ENCODE measurements at regions not wholly inside any gene's neighbourhood (a gene's known extent, or its start where the extent isn't known, plus 50 kb on each side); places are given as distances from the start of the nearest gene placed in this dataset.
"Not testable (repeated sequence)": the region's sequence is repeated elsewhere in the genome, so short reads cannot be mapped to it uniquely, and the experiment has no call there.

GRCh38 chr1:121517586-121518230, 332.9 kb downstream of the SRGAP2C start:
- ChIA-PET POLR2A (no interaction called here), CTCF (no interaction called here)

- POLR2A ChIA-PET: no interaction called here
Observed at GRCh38 chr1:121518726-121519041, 333.9 kb downstream of the SRGAP2C start.

GRCh38 chr1:121519042-121519755, 334.4 kb downstream of the SRGAP2C start:
- CTCF ChIA-PET: no interaction called here
- POLR2A ChIA-PET: interaction anchor here (0.9 kb wide), 1 partner anchor 60 kb away, joined by 3 read pairs; no protein-coding TSS in a partner anchor

More at GRCh38 chr1:121518726-121519041, 333.9 kb downstream of the SRGAP2C start:
- CTCF ChIA-PET: no interaction called here

DNA sequence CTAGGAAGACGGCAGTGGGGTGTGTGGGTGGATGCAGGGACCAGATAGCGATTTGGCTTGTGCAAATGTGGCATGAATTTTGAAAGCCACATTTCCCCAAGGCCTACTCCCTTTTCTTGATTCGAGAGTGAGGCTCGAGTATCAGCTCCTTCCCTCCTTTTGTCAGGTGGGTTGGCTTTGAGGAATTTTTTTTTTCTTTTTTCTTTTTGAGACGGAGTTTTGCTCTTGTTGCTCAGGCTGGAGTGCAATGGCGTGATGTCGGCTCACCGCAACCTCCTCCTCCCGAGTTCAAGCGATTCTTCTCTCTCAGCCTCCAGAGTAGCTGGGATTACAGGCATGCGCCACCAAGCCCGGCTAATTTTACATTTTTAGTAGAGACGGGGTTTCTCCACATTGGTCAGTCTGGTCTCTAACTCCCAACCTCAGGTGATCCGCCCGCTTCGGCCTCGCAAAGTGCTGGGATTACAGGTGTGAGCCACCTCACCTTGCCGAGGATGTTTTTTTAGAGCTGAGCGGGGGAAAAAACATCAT, 335.0 kb downstream of the SRGAP2C start:
- POLR2A ChIA-PET: interaction anchor here (0.9 kb wide), 1 partner anchor 61 kb away, joined by 3 read pairs; no protein-coding TSS in a partner anchor
- CTCF ChIA-PET: not testable (repeated sequence)

- CTCF ChIA-PET: no interaction called here
- POLR2A ChIA-PET: no interaction called here
Observed at GRCh38 chr1:121522061-121522759, 337.4 kb downstream of the SRGAP2C start.

GRCh38 chr1:121523112-121523511, 338.3 kb downstream of the SRGAP2C start:
- POLR2A ChIA-PET, CTCF ChIA-PET: not testable (repeated sequence)

GRCh38 chr1:121525355-121525754, 340.6 kb downstream of the SRGAP2C start:
- ChIA-PET CTCF (no interaction called here), POLR2A (no interaction called here)

GRCh38 chr1:121528958-121529357, 344.2 kb downstream of the SRGAP2C start:
- POLR2A ChIA-PET, CTCF ChIA-PET: not testable (repeated sequence)

DNA sequence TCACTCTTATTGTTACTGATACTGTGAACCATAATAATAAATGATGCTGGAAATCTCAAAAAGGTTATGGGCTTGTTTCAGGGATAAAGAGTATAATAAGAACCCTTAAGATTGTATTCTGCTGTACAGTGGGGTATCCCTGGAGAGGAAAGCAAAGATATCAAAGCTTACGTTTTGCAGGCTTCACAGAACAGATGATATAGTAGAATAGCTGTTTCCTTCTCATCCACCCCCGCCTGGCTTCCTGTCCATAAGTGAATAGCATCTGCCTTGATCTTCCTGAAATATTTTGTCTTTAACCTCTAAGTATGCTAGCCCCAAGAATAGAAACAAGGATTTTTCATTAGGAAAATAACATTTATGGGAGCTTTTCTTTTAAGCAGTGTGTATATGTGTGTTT, 345.3 kb downstream of the SRGAP2C start:
- POLR2A ChIA-PET, CTCF ChIA-PET: not testable (repeated sequence)

GRCh38 chr1:121531747-121532146, 347.0 kb downstream of the SRGAP2C start:
- POLR2A ChIA-PET: not testable (repeated sequence)
- CTCF ChIA-PET: interaction anchor here (0.9 kb wide), 1 partner anchor 15 kb away, joined by 3 read pairs; no protein-coding TSS in a partner anchor

DNA sequence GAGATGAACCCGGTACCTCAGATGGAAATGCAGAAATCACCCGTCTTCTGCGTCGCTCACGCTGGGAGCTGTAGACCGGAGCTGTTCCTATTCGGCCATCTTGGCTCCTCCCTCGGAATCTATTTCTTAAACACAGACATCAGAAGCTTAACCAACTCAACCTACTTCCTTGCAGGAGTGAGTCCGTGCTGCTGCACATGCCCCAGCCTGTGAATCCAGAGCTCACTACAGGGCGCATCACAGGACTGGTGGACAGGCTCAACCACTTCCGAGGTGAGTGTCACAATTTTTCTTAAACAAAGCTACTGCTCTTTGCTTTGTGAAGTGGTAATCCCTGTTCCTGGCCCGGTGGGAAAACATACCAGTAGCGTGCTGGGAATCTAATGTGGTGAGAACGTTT, 353.4 kb downstream of the SRGAP2C start:
- CTCF ChIA-PET, POLR2A ChIA-PET: not testable (repeated sequence)

DNA sequence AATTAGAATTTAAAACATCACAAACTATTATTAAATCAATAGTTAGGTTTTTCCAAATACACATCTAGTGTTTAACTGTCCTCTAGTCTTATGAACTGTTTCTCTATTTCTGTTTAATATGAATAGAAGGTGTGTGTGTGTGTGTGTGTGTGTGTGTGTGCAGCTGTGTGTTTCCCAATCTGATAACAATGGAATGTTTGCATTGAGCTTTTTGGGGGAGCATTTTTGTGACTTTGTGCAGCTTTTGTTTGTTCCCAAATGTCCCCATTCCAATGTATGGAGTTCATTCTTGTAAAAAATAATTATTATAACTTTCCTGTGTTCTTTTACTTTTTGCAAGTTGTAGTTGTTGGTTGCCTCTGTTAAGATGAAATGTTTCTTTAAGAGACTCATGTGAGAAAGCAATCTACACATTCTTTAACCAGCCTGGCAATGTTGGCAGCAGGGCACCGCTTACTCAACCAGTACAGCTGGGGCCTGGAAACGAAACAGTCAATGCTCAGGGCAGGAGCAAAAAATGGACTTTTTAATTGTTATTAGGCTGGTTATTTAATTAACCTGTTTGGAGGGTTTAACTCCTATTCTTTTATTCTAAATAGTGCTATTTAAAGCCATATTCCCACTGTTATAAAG, 354.3 kb downstream of the SRGAP2C start:
- ChIA-PET CTCF (interaction anchor here (0.6 kb wide), 1 partner anchor 73 kb away, joined by 3 read pairs; no protein-coding TSS in a partner anchor), POLR2A (no interaction called here)

DNA sequence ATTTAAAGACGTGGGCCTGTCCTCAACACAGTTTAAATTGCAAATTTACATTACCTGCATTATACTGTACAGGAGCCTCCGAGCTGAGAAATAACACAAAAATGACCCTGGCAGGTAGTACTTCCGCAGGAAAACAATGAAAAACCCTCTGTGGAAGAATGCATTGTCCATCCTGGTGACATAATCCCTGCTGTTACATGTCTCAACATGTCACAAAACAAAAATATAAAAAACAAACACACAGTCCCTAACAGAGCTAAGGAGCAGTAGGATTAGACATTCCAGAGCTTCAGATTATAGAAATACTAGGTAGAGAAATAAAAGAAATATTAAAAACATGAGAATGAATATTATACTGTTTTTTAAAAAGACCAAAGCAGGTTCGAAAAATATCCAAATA, 359.2 kb downstream of the SRGAP2C start:
- POLR2A ChIA-PET, CTCF ChIA-PET: not testable (repeated sequence)

GRCh38 chr1:121544500-121544899, 359.7 kb downstream of the SRGAP2C start:
- ChIA-PET POLR2A (no interaction called here), CTCF (no interaction called here)

DNA sequence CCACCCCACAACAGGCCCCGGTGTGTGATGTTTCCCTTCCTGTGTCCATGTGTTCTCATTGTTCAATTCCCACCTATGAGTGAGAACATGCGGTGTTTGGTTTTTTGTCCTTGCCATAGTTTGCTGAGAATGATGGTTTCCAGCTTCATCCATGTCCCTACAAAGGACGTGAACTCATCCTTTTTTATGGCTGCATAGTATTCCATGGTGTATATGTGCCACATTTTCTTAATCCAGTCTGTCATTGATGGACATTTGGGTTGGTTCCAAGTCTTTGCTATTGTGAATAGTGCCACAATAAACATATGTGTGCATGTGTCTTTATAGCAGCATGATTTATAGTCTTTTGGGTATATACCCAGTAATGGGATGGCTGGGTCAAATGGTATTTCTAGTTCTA, 361.1 kb downstream of the SRGAP2C start:
- POLR2A ChIA-PET, CTCF ChIA-PET: not testable (repeated sequence)

DNA sequence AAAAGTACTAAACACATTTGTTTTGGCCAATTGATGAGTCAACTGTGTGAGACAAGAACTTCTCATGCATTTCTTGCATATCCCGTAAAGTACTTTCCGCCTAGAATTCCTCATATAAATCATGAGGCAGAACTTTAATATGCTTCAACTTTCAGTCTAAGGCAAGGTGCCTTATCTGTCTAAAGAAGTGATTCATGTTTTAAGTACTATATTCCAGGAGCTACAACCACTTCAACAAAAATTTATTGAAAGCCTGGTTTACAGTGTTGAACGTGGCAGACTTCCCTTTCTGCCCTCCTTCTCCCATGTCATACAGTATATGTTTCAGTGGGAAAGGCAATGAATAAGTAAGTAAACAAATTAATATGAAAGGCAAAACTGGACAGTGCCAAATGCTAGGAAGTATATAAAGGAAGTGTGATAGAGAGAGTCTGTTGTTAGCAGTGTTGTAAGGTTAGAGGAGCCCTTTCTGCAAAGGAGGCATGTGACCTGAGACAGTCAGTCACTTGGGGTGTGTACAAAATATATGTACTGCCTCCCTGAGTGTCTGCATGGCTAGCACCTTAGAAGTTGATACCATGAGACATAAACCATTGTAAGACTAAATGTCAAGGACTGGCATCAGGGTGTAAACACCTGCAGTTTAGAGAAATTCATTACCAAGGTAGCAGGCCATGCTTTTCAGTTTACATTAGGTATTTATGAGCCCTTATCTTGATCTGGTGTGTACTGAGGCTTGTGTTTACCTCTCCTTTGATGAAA, 362.2 kb downstream of the SRGAP2C start:
- ChIA-PET POLR2A (no interaction called here), CTCF (no interaction called here)

DNA sequence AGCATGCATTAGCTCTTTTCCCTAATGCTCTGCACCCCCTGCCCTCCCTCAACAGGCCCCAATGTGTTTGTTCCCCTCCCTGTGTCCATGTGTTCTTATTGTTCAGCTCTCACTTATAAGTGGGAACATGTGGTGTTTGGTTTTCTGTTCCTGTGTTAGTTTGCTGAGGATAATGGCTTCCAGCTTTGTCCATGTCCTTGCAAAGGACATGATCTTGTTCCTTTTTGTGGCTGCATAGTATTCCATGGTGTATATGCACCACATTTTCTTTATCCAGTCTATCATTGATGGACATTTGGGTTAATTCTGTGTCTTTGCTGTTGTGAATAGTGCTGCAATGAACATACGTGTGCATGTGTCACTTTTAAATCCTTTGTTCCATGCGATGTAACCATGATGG, 363.0 kb downstream of the SRGAP2C start:
- POLR2A ChIA-PET, CTCF ChIA-PET: not testable (repeated sequence)

GRCh38 chr1:121550817-121551216, 366.0 kb downstream of the SRGAP2C start:
- POLR2A ChIA-PET, CTCF ChIA-PET: not testable (repeated sequence)

GRCh38 chr1:121551491-121551890, 366.7 kb downstream of the SRGAP2C start:
- POLR2A ChIA-PET, CTCF ChIA-PET: not testable (repeated sequence)

DNA sequence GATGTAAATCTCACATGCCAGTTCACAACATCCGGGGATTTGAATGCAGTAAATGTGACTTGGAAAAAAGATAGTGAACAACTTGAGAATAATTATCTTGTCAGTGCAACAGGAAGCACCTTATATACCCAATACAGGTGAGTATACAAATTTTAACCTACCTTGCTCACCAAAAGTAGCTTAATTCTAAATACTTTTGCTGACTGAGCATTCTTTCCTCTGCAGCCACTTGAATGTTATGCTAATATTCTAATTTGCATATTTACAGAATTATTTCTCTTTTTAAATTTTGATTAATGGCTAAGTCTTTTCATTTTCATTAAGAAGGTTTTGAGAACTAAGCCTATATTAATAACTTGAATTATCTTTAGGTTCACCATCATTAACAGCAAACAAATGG, 371.8 kb downstream of the SRGAP2C start:
- POLR2A ChIA-PET, CTCF ChIA-PET: not testable (repeated sequence)

Data from activated CD8-positive, alpha-beta memory T cell treated with anti-CD3 and anti-CD28 coated beads for 36 hours (primary cell).